Nephron (organoid): ENCODE measurements at regions not wholly inside any gene's neighbourhood (a gene's known extent, or its start where the extent isn't known, plus 50 kb on each side); places are given as distances from the start of the nearest gene placed in this dataset.
"Not testable (repeated sequence)": the region's sequence is repeated elsewhere in the genome, so short reads cannot be mapped to it uniquely, and the experiment has no call there.

Source experiments
- H3K27ac Mint-ChIP-seq, 3 experiments: 2 replicates each; pipeline ENCODE4 v1.8.0; 2020; ENCODE audit warnings: mixed read lengths in 3 of 3, mild to moderate bottlenecking in 2 of 3, moderate library complexity in 1 of 3
- H3K27me3 Mint-ChIP-seq: 2 replicates; pipeline ENCODE4 v1.8.0; 2021; ENCODE audit warnings: low read depth, mild to moderate bottlenecking, moderate library complexity, mixed read lengths
- H3K36me3 Mint-ChIP-seq: 2 replicates; pipeline ENCODE4 v1.8.0; 2020; ENCODE audit warnings: low read depth, mixed read lengths
- H3K4me1 Mint-ChIP-seq: 2 replicates; pipeline ENCODE4 v1.8.0; 2020; ENCODE audit warnings: mixed read lengths
- H3K4me3 Mint-ChIP-seq, 3 experiments: 2 replicates each; pipeline ENCODE4 v1.8.0; 2020; ENCODE audit warnings: mild to moderate bottlenecking in 3 of 3, mixed read lengths in 3 of 3, moderate library complexity in 2 of 3
- H3K9me3 Mint-ChIP-seq: 2 replicates; pipeline ENCODE4 v1.8.0; 2020; ENCODE audit warnings: mixed read lengths
- CTCF ChIP-seq, 3 experiments: fragments of 200-600 bp; sonication (generic); IDR thresholded peaks; one replicate each; pipeline ENCODE4 v1.5.0; 2021; ENCODE audit warnings: antibody characterized with exemption in 3 of 3; ENCODE audit not compliant: unreplicated experiment in 3 of 3

- Mint-ChIP-seq H3K27me3 (peaks cover 39% of the 10 kb centered on the region), H3K9me3 (peaks cover 6% of the 10 kb centered on the region), H3K36me3 (peaks cover 4% of the 10 kb centered on the region), H3K4me3 (no peak overlapping the region), H3K4me1 (peaks cover 12% of the 10 kb centered on the region), H3K27ac (no peak overlapping the region)
- TF ChIP-seq CTCF (IDR thresholded peaks at IDR 0.05; ENCODE audit: unreplicated experiment in 3 of 3) = no peak
These were observed 188.8 kb upstream of the IRX4 start for GRCh38 chr5:2071562-2071961.

GRCh38 chr5:2070787-2071186, 188.1 kb upstream of the IRX4 start:
- H3K4me3 Mint-ChIP-seq, H3K9me3 Mint-ChIP-seq, H3K36me3 Mint-ChIP-seq, H3K27ac Mint-ChIP-seq: not testable (repeated sequence)
- H3K27me3 Mint-ChIP-seq = peaks cover 39% of the 10 kb centered on the region
- peaks cover 17% of the 10 kb centered on the region for H3K4me1 Mint-ChIP-seq

GRCh38 chr5:2068531-2068930, 185.8 kb upstream of the IRX4 start:
- no peak for TF ChIP-seq CTCF (IDR thresholded peaks at IDR 0.05; ENCODE audit: unreplicated experiment in 3 of 3)
- H3K27ac Mint-ChIP-seq = no peak overlapping the region
- no peak overlapping the region for H3K4me3 Mint-ChIP-seq
- peaks cover 33% of the 10 kb centered on the region for H3K27me3 Mint-ChIP-seq
- peaks cover 17% of the 10 kb centered on the region for H3K4me1 Mint-ChIP-seq
- H3K36me3 Mint-ChIP-seq = peaks cover 4% of the 10 kb centered on the region
- H3K9me3 Mint-ChIP-seq = peaks cover 15% of the 10 kb centered on the region

GRCh38 chr5:2066373-2066772, 183.6 kb upstream of the IRX4 start:
- TF ChIP-seq CTCF (IDR thresholded peaks at IDR 0.05; ENCODE audit: unreplicated experiment in 3 of 3) = no peak
- Mint-ChIP-seq H3K4me3 (peak overlapping the region in 1 of 3 experiments; percentile 35), H3K36me3 (peaks cover 4% of the 10 kb centered on the region), H3K27me3 (peaks cover 26% of the 10 kb centered on the region), H3K4me1 (peaks cover 17% of the 10 kb centered on the region), H3K9me3 (peaks cover 28% of the 10 kb centered on the region), H3K27ac (no peak overlapping the region)

GRCh38 chr5:2063380-2063779, 180.7 kb upstream of the IRX4 start:
- H3K36me3 Mint-ChIP-seq, H3K4me3 Mint-ChIP-seq, H3K27ac Mint-ChIP-seq: not testable (repeated sequence)
- Mint-ChIP-seq H3K4me1 (peaks cover 17% of the 10 kb centered on the region), H3K9me3 (peaks cover 26% of the 10 kb centered on the region), H3K27me3 (peaks cover 25% of the 10 kb centered on the region)

- Mint-ChIP-seq H3K4me3 (no peak overlapping the region), H3K27ac (no peak overlapping the region), H3K4me1 (no peaks in the 10 kb centered on the region), H3K36me3 (no peaks in the 10 kb centered on the region), H3K27me3 (peaks cover 30% of the 10 kb centered on the region), H3K9me3 (peaks cover 14% of the 10 kb centered on the region)
- no peak for TF ChIP-seq CTCF (IDR thresholded peaks at IDR 0.05; ENCODE audit: unreplicated experiment in 3 of 3)
These were observed 170.0 kb upstream of the IRX4 start for GRCh38 chr5:2052687-2053086.

- H3K36me3 Mint-ChIP-seq = no peaks in the 10 kb centered on the region
- H3K27me3 Mint-ChIP-seq = peaks cover 55% of the 10 kb centered on the region
- H3K4me3 Mint-ChIP-seq = no peak overlapping the region
- peaks cover 15% of the 10 kb centered on the region for H3K9me3 Mint-ChIP-seq
- no peak overlapping the region for H3K27ac Mint-ChIP-seq
- H3K4me1 Mint-ChIP-seq = no peaks in the 10 kb centered on the region
- TF ChIP-seq CTCF (IDR thresholded peaks at IDR 0.05; ENCODE audit: unreplicated experiment in 3 of 3) = no peak
These were observed 167.2 kb upstream of the IRX4 start for GRCh38 chr5:2049876-2050275.
